Panc1 (cell line): ENCODE measurements at regions not wholly inside any gene's neighbourhood (a gene's known extent, or its start where the extent isn't known, plus 50 kb on each side); places are given as distances from the start of the nearest gene placed in this dataset.

Experiments used
- ATAC-seq: fragments of 200-7000 bp; cut with Tn5 transposase; 2 replicates; pipeline ENCODE4 v1.9.1; 2020; ENCODE audit warnings: mild to moderate bottlenecking, moderate library complexity
- BruUV-seq: library from RNA; stranded (reverse); fragments of 400-500 nt; replicated peaks from 2 replicates; lab custom pipeline; 2021; lab: Mats Ljungman, UMichigan
- CTCF ChIA-PET: fragments of 300-600 bp; sonication (Branson Sonifier 250); formaldehyde crosslinking; loops from one replicate; lab custom pipeline; 2022; ENCODE audit warnings: antibody characterized with exemption; lab: Charles Lee
- POLR2A ChIA-PET: fragments of 300-600 bp; sonication (Branson Sonifier 250); formaldehyde crosslinking; loops from one replicate; lab custom pipeline; 2022; ENCODE audit warnings: antibody characterized with exemption; lab: Charles Lee
- DNase-seq: peaks from one replicate; pipeline ENCODE4 v3.0.0-alpha.2; 2010; ENCODE audit warnings: low read depth, low spot score
- H3K27ac ChIP-seq: 2 replicates; pipeline ENCODE4 v1.5.1; 2011; ENCODE audit warnings: mild to moderate bottlenecking, low read length, inconsistent platforms
- H3K27me3 ChIP-seq: fragments of 200-500 bp; sonication (Bioruptor generic); 2 replicates; pipeline ENCODE4 v1.6.0; 2014; ENCODE audit warnings: low read length, inconsistent platforms; ENCODE audit not compliant: control insufficient read depth, insufficient read depth
- H3K36me3 ChIP-seq: fragments of 200-500 bp; sonication (Bioruptor generic); 2 replicates; pipeline ENCODE4 v1.5.1; 2014; ENCODE audit warnings: inconsistent platforms, mild to moderate bottlenecking, low read length, moderate library complexity; ENCODE audit not compliant: control insufficient read depth, insufficient read depth
- H3K4me1 ChIP-seq: 2 replicates; pipeline ENCODE4 v1.5.1; 2011; ENCODE audit warnings: inconsistent platforms, mild to moderate bottlenecking, low read length, moderate library complexity; ENCODE audit not compliant: control insufficient read depth, insufficient read depth
- H3K4me3 ChIP-seq, 2 experiments: 2 replicates each; pipeline ENCODE4 v1.5.1; 2011 to 2012; ENCODE audit warnings: low read depth in 2 of 2, low read length in 2 of 2, mild to moderate bottlenecking in 2 of 2, inconsistent platforms in 1 of 2, moderate library complexity in 1 of 2
- H3K9me3 ChIP-seq: fragments of 200-500 bp; sonication (Bioruptor generic); 2 replicates; pipeline ENCODE4 v1.5.1; 2014; ENCODE audit warnings: low read depth, mild to moderate bottlenecking, inconsistent platforms, low read length, moderate library complexity; ENCODE audit not compliant: control insufficient read depth, insufficient read depth
- POLR2AphosphoS5 ChIP-seq: IDR thresholded peaks from 2 replicates; pipeline ENCODE4 v1.6.1; 2012; ENCODE audit warnings: mild to moderate bottlenecking, low read depth, low read length, moderate library complexity
- SIN3A ChIP-seq: IDR thresholded peaks from 2 replicates; pipeline ENCODE4 v1.6.1; 2012; ENCODE audit warnings: low read depth, mild to moderate bottlenecking, low read length, moderate library complexity, borderline replicate concordance; ENCODE audit not compliant: insufficient read depth
- TCF7L2 ChIP-seq: IDR thresholded peaks from 2 replicates; pipeline ENCODE4 v1.6.1; 2011; ENCODE audit warnings: mild to moderate bottlenecking, low read depth, low read length, inconsistent platforms
- in situ Hi-C: cut with HindIII; loops from 2 replicates; pipeline ENCODE4 v1.10.0; 2016; ENCODE audit warnings: low sequenced_read_pairs, low pct_unique_long_range_greater_than_20kb
- intact Hi-C: fragments of 100-400 bp; cut with micrococcal nuclease; formaldehyde crosslinking; loops from one replicate; pipeline ENCODE4 v1.10.0; 2022; ENCODE audit not compliant: unreplicated experiment
- TF ChIP-seq, protein P1 (sequence below): fragments of 450-650 bp; IDR thresholded peaks from 2 replicates; pipeline ENCODE4 v1.5.1; 2017; ENCODE audit warnings: mild to moderate bottlenecking
- TF ChIP-seq, protein P2 (sequence below), 2 experiments: IDR thresholded peaks; 2 replicates each; pipeline ENCODE4 v1.6.1; 2011 to 2012; ENCODE audit warnings: low read depth in 2 of 2, control low read depth in 1 of 2, low read length in 1 of 2, mild to moderate bottlenecking in 1 of 2, moderate library complexity in 1 of 2; ENCODE audit not compliant: insufficient read depth in 1 of 2

DNA sequence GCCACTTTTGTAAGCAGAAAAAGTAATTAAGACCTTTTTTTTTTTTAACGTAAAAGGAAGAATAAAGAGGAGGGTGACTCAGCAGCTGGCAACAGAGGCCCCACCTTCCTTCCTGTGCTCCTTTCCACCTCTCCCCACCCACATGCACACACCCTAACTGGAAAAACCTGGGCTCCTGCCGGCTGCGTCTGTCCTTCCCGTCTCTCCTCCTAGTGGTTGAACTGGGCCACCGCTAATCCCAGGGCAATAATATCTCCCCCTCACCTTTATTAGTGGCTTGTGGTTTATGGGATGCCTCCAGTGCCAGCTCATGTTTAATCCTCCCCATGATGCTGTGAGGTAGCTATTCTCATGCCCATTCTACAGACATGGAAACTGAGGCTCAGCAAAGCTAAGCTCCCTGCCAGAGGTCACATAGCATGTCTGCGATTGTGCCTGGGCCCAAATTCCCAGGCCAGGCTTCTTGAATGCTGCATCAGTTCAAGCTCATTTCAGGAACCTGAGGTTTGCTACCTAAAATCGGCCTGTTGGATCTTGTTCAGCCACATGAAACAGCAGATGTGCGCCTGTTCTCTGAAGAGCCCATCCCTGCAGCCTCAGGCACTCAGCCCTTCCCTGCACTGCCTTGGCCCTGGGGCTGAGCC lies 60.9 kb upstream of the IL17B start:
- Histone ChIP-seq H3K9me3 (peaks cover under 1% of the 10 kb centered on the region; the same call in 1 of the 2 replicates), H3K4me3 (no peak overlapping the region), H3K4me1 (peaks cover 25% of the 10 kb centered on the region), H3K27ac (peak overlapping the region; percentile 68), H3K36me3 (no peaks in the 10 kb centered on the region), H3K27me3 (no peaks in the 10 kb centered on the region)
- ChIA-PET CTCF (interaction anchor here (0.7 to 0.8 kb wide), 2 partner anchors 61 to 123 kb away, joined by 3 to 4 read pairs; no protein-coding TSS in a partner anchor), POLR2A (interaction anchor here (1.0 kb wide), 1 partner anchor 122 kb away, joined by 3 read pairs; no protein-coding TSS in a partner anchor)
- peak; percentile 72 for ATAC-seq
- BruUV-seq, result no TSS peak
- in situ Hi-C loops (no loop called here), intact Hi-C loops (loop anchor here (5.0 kb wide), 2 partner anchors 123 to 182 kb away; no protein-coding TSS in a partner anchor)
- DNase-seq, result no peak
- TF ChIP-seq, protein P1, sequence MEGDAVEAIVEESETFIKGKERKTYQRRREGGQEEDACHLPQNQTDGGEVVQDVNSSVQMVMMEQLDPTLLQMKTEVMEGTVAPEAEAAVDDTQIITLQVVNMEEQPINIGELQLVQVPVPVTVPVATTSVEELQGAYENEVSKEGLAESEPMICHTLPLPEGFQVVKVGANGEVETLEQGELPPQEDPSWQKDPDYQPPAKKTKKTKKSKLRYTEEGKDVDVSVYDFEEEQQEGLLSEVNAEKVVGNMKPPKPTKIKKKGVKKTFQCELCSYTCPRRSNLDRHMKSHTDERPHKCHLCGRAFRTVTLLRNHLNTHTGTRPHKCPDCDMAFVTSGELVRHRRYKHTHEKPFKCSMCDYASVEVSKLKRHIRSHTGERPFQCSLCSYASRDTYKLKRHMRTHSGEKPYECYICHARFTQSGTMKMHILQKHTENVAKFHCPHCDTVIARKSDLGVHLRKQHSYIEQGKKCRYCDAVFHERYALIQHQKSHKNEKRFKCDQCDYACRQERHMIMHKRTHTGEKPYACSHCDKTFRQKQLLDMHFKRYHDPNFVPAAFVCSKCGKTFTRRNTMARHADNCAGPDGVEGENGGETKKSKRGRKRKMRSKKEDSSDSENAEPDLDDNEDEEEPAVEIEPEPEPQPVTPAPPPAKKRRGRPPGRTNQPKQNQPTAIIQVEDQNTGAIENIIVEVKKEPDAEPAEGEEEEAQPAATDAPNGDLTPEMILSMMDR, result peak; percentile 71
- no peak for TF ChIP-seq POLR2AphosphoS5

DNA sequence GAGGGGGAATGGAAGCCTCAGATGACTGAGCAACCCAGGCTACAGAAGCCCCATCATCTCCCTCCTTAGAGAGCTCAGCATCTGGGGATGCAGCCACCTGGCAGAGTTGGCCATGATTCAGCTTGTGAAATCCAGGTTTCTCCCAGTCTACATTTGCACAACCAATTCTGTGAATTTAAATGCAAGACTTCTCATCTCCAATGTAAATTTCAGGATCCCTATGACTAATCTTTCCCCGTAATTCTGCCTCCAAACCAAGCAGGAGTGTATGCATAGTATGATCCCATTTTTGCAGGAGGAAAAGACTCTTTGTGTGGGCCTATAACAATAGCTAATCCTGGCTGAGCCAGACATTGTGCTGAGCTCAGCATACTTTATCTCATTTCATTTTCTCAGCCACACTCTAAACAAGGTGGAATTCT lies 59.6 kb upstream of the IL17B start:
- no peaks in the 10 kb centered on the region for H3K27me3 ChIP-seq
- H3K9me3 ChIP-seq, result no peaks in the 10 kb centered on the region
- no peak overlapping the region for H3K4me3 ChIP-seq
- ATAC-seq (no peak), DNase-seq (no peak)
- CTCF ChIA-PET, result interaction anchor here (0.5 to 0.7 kb wide), 2 partner anchors 54 to 124 kb away, joined by 3 read pairs; no protein-coding TSS in a partner anchor
- peaks cover 25% of the 10 kb centered on the region for H3K4me1 ChIP-seq
- POLR2A ChIA-PET, result interaction anchor here (0.5 kb wide), 1 partner anchor 523 kb away, joined by 4 read pairs; no protein-coding TSS in a partner anchor
- TF ChIP-seq TCF7L2, result no peak
- TF ChIP-seq POLR2AphosphoS5, result no peak
- TF ChIP-seq, protein P1, result no peak
- TF ChIP-seq, protein P2, sequence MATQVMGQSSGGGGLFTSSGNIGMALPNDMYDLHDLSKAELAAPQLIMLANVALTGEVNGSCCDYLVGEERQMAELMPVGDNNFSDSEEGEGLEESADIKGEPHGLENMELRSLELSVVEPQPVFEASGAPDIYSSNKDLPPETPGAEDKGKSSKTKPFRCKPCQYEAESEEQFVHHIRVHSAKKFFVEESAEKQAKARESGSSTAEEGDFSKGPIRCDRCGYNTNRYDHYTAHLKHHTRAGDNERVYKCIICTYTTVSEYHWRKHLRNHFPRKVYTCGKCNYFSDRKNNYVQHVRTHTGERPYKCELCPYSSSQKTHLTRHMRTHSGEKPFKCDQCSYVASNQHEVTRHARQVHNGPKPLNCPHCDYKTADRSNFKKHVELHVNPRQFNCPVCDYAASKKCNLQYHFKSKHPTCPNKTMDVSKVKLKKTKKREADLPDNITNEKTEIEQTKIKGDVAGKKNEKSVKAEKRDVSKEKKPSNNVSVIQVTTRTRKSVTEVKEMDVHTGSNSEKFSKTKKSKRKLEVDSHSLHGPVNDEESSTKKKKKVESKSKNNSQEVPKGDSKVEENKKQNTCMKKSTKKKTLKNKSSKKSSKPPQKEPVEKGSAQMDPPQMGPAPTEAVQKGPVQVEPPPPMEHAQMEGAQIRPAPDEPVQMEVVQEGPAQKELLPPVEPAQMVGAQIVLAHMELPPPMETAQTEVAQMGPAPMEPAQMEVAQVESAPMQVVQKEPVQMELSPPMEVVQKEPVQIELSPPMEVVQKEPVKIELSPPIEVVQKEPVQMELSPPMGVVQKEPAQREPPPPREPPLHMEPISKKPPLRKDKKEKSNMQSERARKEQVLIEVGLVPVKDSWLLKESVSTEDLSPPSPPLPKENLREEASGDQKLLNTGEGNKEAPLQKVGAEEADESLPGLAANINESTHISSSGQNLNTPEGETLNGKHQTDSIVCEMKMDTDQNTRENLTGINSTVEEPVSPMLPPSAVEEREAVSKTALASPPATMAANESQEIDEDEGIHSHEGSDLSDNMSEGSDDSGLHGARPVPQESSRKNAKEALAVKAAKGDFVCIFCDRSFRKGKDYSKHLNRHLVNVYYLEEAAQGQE (IDR thresholded peaks at IDR 0.05; ENCODE audit: insufficient read depth in 1 of 2, low read depth in 2 of 2, low read length in 1 of 2), result no peak
- TF ChIP-seq SIN3A, result no peak
- no peaks in the 10 kb centered on the region for H3K36me3 ChIP-seq
- intact Hi-C loops (no loop called here), in situ Hi-C loops (no loop called here)
- H3K27ac ChIP-seq, result no peak overlapping the region; the same call in 1 of the 2 replicates
- no TSS peak for BruUV-seq
